Neural progenitor cell (in vitro differentiated cells): ENCODE measurements at regions not wholly inside any gene's neighbourhood (a gene's known extent, or its start where the extent isn't known, plus 50 kb on each side); places are given as distances from the start of the nearest gene placed in this dataset.

Experiments
- DNase-seq: peaks from one replicate; pipeline ENCODE4 v3.0.0-alpha.2; 2016; ENCODE audit warnings: low spot score
- H2AFZ ChIP-seq: fragments of 200-600 bp; sonication (generic); replicated peaks from 2 replicates; pipeline ENCODE4 v1.6.1; 2016; ENCODE audit warnings: antibody characterized with exemption
- H3F3A ChIP-seq: fragments of 200-600 bp; sonication (generic); 2 replicates; pipeline ENCODE4 v1.6.1; 2016; ENCODE audit warnings: antibody characterized with exemption, low read depth
- H3K27ac ChIP-seq: fragments of 200-600 bp; sonication (generic); 2 replicates; pipeline ENCODE4 v1.5.1; 2016; ENCODE audit warnings: mild to moderate bottlenecking
- H3K27me3 ChIP-seq: fragments of 200-600 bp; sonication (generic); 2 replicates; pipeline ENCODE4 v1.6.1; 2016; ENCODE audit warnings: mild to moderate bottlenecking, moderate library complexity
- H3K36me3 ChIP-seq: fragments of 200-600 bp; sonication (generic); 2 replicates; pipeline ENCODE4 v1.5.1; 2016
- H3K4me1 ChIP-seq: fragments of 200-600 bp; sonication (generic); 2 replicates; pipeline ENCODE4 v1.6.1; 2016; ENCODE audit warnings: mixed run types
- H3K4me2 ChIP-seq: fragments of 200-600 bp; sonication (generic); 2 replicates; pipeline ENCODE4 v1.6.1; 2016
- H3K4me3 ChIP-seq: fragments of 200-600 bp; sonication (generic); 2 replicates; pipeline ENCODE4 v1.5.1; 2016
- H3K79me2 ChIP-seq: fragments of 200-600 bp; sonication (generic); 2 replicates; pipeline ENCODE4 v1.6.1; 2016; ENCODE audit warnings: low read depth
- H3K9ac ChIP-seq: fragments of 200-600 bp; sonication (generic); 2 replicates; pipeline ENCODE4 v1.6.1; 2016
- H3K9me3 ChIP-seq: fragments of 200-600 bp; sonication (generic); 2 replicates; pipeline ENCODE4 v1.5.1; 2016; ENCODE audit warnings: low read depth
- H4K20me1 ChIP-seq: fragments of 200-600 bp; sonication (generic); 2 replicates; pipeline ENCODE4 v1.6.1; 2016; ENCODE audit warnings: low read depth
- H3K27ac Mint-ChIP-seq: 3 replicates; pipeline ENCODE4 v1.8.0; 2021; ENCODE audit warnings: mixed read lengths
- H3K27me3 Mint-ChIP-seq: 2 replicates; pipeline ENCODE4 v1.8.0; 2022; ENCODE audit warnings: low read depth, mild to moderate bottlenecking, inconsistent platforms, moderate library complexity, mixed read lengths; ENCODE audit not compliant: insufficient read depth
- H3K36me3 Mint-ChIP-seq: 3 replicates; pipeline ENCODE4 v1.8.0; 2021; ENCODE audit warnings: mixed read lengths
- H3K4me1 Mint-ChIP-seq: 3 replicates; pipeline ENCODE4 v1.8.0; 2021; ENCODE audit warnings: mixed read lengths
- H3K4me3 Mint-ChIP-seq: 3 replicates; pipeline ENCODE4 v1.8.0; 2021; ENCODE audit warnings: mild to moderate bottlenecking, moderate library complexity, mixed read lengths
- H3K9me3 Mint-ChIP-seq: 3 replicates; pipeline ENCODE4 v1.8.0; 2020; ENCODE audit warnings: mixed read lengths
- EZH2 ChIP-seq: fragments of 200-600 bp; sonication (generic); IDR thresholded peaks from 2 replicates; pipeline ENCODE4 v1.6.1; 2017; ENCODE audit warnings: antibody characterized with exemption, mild to moderate bottlenecking, moderate library complexity
- EZH2phosphoT487 ChIP-seq: fragments of 200-600 bp; sonication (generic); IDR thresholded peaks from 2 replicates; pipeline ENCODE4 v1.6.1; 2017; ENCODE audit warnings: antibody characterized with exemption
- TF ChIP-seq, protein P1 (sequence below): fragments of 200-600 bp; sonication (generic); IDR thresholded peaks from 2 replicates; pipeline ENCODE4 v1.5.1; 2017; ENCODE audit warnings: antibody characterized with exemption, mild to moderate bottlenecking

DNA sequence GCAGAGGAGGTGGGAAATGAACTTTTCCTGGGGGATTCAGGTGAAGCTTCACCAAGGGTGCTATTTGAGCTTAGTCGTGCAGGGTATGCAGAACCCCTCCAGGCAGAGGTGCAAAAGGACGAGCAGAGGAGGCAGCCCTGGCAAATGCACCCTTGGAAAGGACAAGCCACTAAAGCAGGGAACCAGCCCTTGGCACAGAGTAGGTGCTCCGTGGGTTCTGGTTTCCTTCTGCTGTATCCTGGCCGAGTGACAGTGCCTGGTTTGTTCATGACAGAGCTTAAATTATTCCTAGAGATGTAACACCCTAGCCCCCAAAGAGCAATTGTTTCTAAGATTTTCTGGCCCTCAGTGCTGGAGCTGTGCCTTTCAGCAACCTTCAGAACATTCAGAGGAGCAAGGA, 73.4 kb upstream of the SYT6 start:
- Histone ChIP-seq H3K27ac (no peak overlapping the region), H3K36me3 (no peaks in the 10 kb centered on the region), H2AFZ (no peak overlapping the region), H4K20me1 (no peaks in the 10 kb centered on the region), H3K4me2 (no peak overlapping the region), H3K9ac (no peak overlapping the region), H3K27me3 (no peaks in the 10 kb centered on the region), H3K4me3 (no peak overlapping the region), H3K4me1 (peaks cover 18% of the 10 kb centered on the region), H3K9me3 (no peaks in the 10 kb centered on the region), H3F3A (peaks cover 13% of the 10 kb centered on the region), H3K79me2 (no peaks in the 10 kb centered on the region)
- no peak overlapping the region for H3K27ac Mint-ChIP-seq
- DNase-seq: no peak
- peaks cover 23% of the 10 kb centered on the region for H3K4me1 Mint-ChIP-seq
- H3K9me3 Mint-ChIP-seq: no peaks in the 10 kb centered on the region
- peaks cover 14% of the 10 kb centered on the region for H3K27me3 Mint-ChIP-seq
- H3K36me3 Mint-ChIP-seq: no peaks in the 10 kb centered on the region
- TF ChIP-seq EZH2: no peak
- TF ChIP-seq, protein P1, sequence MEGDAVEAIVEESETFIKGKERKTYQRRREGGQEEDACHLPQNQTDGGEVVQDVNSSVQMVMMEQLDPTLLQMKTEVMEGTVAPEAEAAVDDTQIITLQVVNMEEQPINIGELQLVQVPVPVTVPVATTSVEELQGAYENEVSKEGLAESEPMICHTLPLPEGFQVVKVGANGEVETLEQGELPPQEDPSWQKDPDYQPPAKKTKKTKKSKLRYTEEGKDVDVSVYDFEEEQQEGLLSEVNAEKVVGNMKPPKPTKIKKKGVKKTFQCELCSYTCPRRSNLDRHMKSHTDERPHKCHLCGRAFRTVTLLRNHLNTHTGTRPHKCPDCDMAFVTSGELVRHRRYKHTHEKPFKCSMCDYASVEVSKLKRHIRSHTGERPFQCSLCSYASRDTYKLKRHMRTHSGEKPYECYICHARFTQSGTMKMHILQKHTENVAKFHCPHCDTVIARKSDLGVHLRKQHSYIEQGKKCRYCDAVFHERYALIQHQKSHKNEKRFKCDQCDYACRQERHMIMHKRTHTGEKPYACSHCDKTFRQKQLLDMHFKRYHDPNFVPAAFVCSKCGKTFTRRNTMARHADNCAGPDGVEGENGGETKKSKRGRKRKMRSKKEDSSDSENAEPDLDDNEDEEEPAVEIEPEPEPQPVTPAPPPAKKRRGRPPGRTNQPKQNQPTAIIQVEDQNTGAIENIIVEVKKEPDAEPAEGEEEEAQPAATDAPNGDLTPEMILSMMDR: no peak
- TF ChIP-seq EZH2phosphoT487: no peak
- H3K4me3 Mint-ChIP-seq: no peak overlapping the region

- no peak for DNase-seq
- Histone ChIP-seq H3K36me3 (no peaks in the 10 kb centered on the region), H3K27me3 (no peaks in the 10 kb centered on the region), H4K20me1 (no peaks in the 10 kb centered on the region), H3K27ac (no peak overlapping the region), H3K4me2 (no peak overlapping the region), H3K79me2 (no peaks in the 10 kb centered on the region), H3K4me1 (peaks cover 5% of the 10 kb centered on the region), H3F3A (no peaks in the 10 kb centered on the region), H3K9ac (no peak overlapping the region), H2AFZ (no peak overlapping the region), H3K4me3 (no peak overlapping the region), H3K9me3 (no peaks in the 10 kb centered on the region)
- Mint-ChIP-seq H3K27ac (no peak overlapping the region), H3K36me3 (no peaks in the 10 kb centered on the region), H3K4me3 (no peak overlapping the region), H3K4me1 (peaks cover under 1% of the 10 kb centered on the region), H3K27me3 (peaks cover 5% of the 10 kb centered on the region), H3K9me3 (no peaks in the 10 kb centered on the region)
- no peak for TF ChIP-seq EZH2
- TF ChIP-seq, protein P1: no peak
- no peak for TF ChIP-seq EZH2phosphoT487
Measured at GRCh38 chr1:114224196-114224907, 70.7 kb upstream of the SYT6 start.

DNA sequence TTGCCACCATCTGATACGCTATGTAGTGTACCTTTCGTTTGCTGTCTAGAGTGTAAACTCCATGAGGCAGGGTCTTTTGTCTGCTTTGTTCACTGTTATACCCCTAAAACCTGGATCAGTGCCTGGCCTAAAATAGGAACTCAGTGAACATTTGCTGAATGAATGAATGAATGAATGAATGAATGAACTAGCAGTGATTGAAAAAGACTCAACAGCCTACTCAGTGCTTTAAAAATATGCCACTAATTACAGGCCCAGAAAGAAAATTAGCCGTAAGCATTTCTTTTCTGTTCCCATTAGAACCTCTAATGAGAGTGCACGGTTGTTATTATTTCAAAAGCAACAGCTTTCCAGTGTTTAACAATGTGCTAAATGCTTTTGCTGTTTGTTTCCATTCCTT, 69.3 kb upstream of the SYT6 start:
- no peak overlapping the region for H3K4me3 Mint-ChIP-seq
- H3K27me3 Mint-ChIP-seq: peaks cover 5% of the 10 kb centered on the region
- H4K20me1 ChIP-seq: no peaks in the 10 kb centered on the region

More for the DNA sequence above, 69.3 kb upstream of the SYT6 start:
- Mint-ChIP-seq H3K9me3 (no peaks in the 10 kb centered on the region), H3K27ac (no peak overlapping the region), H3K4me1 (peaks cover 9% of the 10 kb centered on the region), H3K36me3 (no peaks in the 10 kb centered on the region)
- H3K9ac ChIP-seq: no peak overlapping the region
- TF ChIP-seq, protein P1: no peak
- no peak for TF ChIP-seq EZH2
- TF ChIP-seq EZH2phosphoT487: no peak
- no peaks in the 10 kb centered on the region for H3K9me3 ChIP-seq
- DNase-seq: no peak
- no peaks in the 10 kb centered on the region for H3K27me3 ChIP-seq
- no peak overlapping the region for H3K27ac ChIP-seq
- no peak overlapping the region for H3K4me3 ChIP-seq
- H3K36me3 ChIP-seq: no peaks in the 10 kb centered on the region
- no peaks in the 10 kb centered on the region for H3F3A ChIP-seq
- no peak overlapping the region for H2AFZ ChIP-seq
- H3K4me1 ChIP-seq: peaks cover 8% of the 10 kb centered on the region
- no peak overlapping the region for H3K4me2 ChIP-seq
- no peaks in the 10 kb centered on the region for H3K79me2 ChIP-seq
